H1 (cell line): ENCODE measurements at regions not wholly inside any gene's neighbourhood (a gene's known extent, or its start where the extent isn't known, plus 50 kb on each side); places are given as distances from the start of the nearest gene placed in this dataset.

Experiments
- CTCF ChIA-PET: fragments of 300-600 bp; sonication (Branson Sonifier 250); formaldehyde crosslinking; loops from one replicate; lab custom pipeline; 2021; ENCODE audit not compliant: partially characterized antibody; lab: Charles Lee
- POLR2A ChIA-PET: fragments of 300-600 bp; sonication (Branson Sonifier 250); formaldehyde crosslinking; loops from one replicate; lab custom pipeline; 2021; ENCODE audit warnings: inconsistent platforms; ENCODE audit not compliant: partially characterized antibody; lab: Charles Lee
- DNase-seq, 2 experiments: peaks; one replicate each; pipeline versions ENCODE4 v3.0.0 to v3.0.0-alpha.2; 2010 to 2022; ENCODE audit warnings: low spot score in 2 of 2, low read depth in 1 of 2, mixed read lengths in 1 of 2
- FAIRE-seq: peaks from 2 replicates; lab custom pipeline; 2011; peaks lifted over from hg19 to GRCh38; lab: Jason Lieb, UNC
- H2AFZ ChIP-seq: 2 replicates; pipeline ENCODE4 v1.8.1; 2012; ENCODE audit warnings: low read length, inconsistent platforms
- H2AK5ac ChIP-seq: 2 replicates; pipeline ENCODE4 v1.6.1; 2013; ENCODE audit warnings: low read depth, low read length
- H2BK120ac ChIP-seq: replicated peaks from 2 replicates; pipeline ENCODE3; 2013; ENCODE audit warnings: low read depth, low read length, inconsistent platforms
- H2BK12ac ChIP-seq: 2 replicates; pipeline ENCODE4 v1.6.1; 2013; ENCODE audit warnings: low read depth, low read length
- H2BK15ac ChIP-seq: 2 replicates; pipeline ENCODE4 v1.6.1; 2013; ENCODE audit warnings: low read length
- H2BK20ac ChIP-seq: 2 replicates; pipeline ENCODE4 v1.6.1; 2013; ENCODE audit warnings: low read length
- H2BK5ac ChIP-seq: 2 replicates; pipeline ENCODE4 v1.6.1; 2013; ENCODE audit warnings: low read depth, low read length
- H3K14ac ChIP-seq: 2 replicates; pipeline ENCODE4 v1.6.1; 2013; ENCODE audit warnings: inconsistent platforms; ENCODE audit not compliant: insufficient read length
- H3K18ac ChIP-seq: 2 replicates; pipeline ENCODE4 v1.6.1; 2013; ENCODE audit warnings: low read length; ENCODE audit errors: extremely low read depth
- H3K23ac ChIP-seq: 2 replicates; pipeline ENCODE4 v1.6.1; 2013; ENCODE audit warnings: inconsistent platforms; ENCODE audit not compliant: insufficient read length
- H3K23me2 ChIP-seq: 2 replicates; pipeline ENCODE4 v1.6.1; 2013; ENCODE audit warnings: low read depth, low read length
- H3K27ac ChIP-seq: 2 replicates; pipeline ENCODE4 v1.6.1; 2011; ENCODE audit warnings: low read depth, low read length, inconsistent platforms
- H3K27me3 ChIP-seq, 4 experiments: replicated peaks in 1 of 4; 1 replicate in 1 of 4; 2 replicates in 3 of 4; pipeline versions ENCODE4 v1.6.1 to v1.8.1; 2011 to 2013; ENCODE audit warnings: low read length in 3 of 4, mild to moderate bottlenecking in 3 of 4, inconsistent platforms in 2 of 4, mixed read lengths in 2 of 4, moderate library complexity in 1 of 4; ENCODE audit not compliant: control insufficient read depth in 3 of 4, insufficient read depth in 3 of 4; ENCODE audit errors: extremely low read depth in 1 of 4
- H3K36me3 ChIP-seq, 4 experiments: 2 replicates each; pipeline versions ENCODE4 v1.6.1 to v1.8.1; 2011 to 2013; ENCODE audit warnings: mild to moderate bottlenecking in 4 of 4, low read length in 3 of 4, moderate library complexity in 2 of 4, control low read depth in 1 of 4, inconsistent platforms in 1 of 4; ENCODE audit not compliant: insufficient read depth in 4 of 4, control insufficient read depth in 2 of 4
- H3K4ac ChIP-seq: replicated peaks from 2 replicates; pipeline ENCODE3; 2013; ENCODE audit warnings: low read length, low read depth, mixed read lengths, inconsistent platforms; ENCODE audit not compliant: insufficient read length
- H3K4me1 ChIP-seq, 4 experiments: replicated peaks in 1 of 4; 1 replicate in 1 of 4; 2 replicates in 3 of 4; pipeline versions ENCODE4 v1.6.1 to v1.8.1; 2011 to 2013; ENCODE audit warnings: low read length in 3 of 4, inconsistent platforms in 2 of 4, mixed read lengths in 1 of 4; ENCODE audit not compliant: insufficient read depth in 4 of 4, control insufficient read depth in 3 of 4
- H3K4me2 ChIP-seq, 2 experiments: 2 replicates each; pipeline versions ENCODE4 v1.6.1 to v1.8.1; 2011 to 2013; ENCODE audit warnings: low read depth in 2 of 2, low read length in 2 of 2, control low read depth in 1 of 2, inconsistent platforms in 1 of 2, mild to moderate bottlenecking in 1 of 2; ENCODE audit not compliant: insufficient read depth in 1 of 2
- H3K4me3 ChIP-seq, 4 experiments: fragments of 200-600, 300-600 bp in 1 of 4; sonication (generic), shearing (Covaris generic), sonication (Bioruptor Twin) in 1 of 4; 2 replicates each; pipeline versions ENCODE4 v1.5.1 to v1.8.1; 2011 to 2016; ENCODE audit warnings: low read length in 4 of 4, low read depth in 3 of 4, control low read depth in 2 of 4, inconsistent platforms in 2 of 4, mild to moderate bottlenecking in 2 of 4, mixed read lengths in 1 of 4, moderate library complexity in 1 of 4; ENCODE audit not compliant: insufficient read depth in 2 of 4; ENCODE audit errors: extremely low read depth in 1 of 4
- H3K56ac ChIP-seq: replicated peaks from 2 replicates; pipeline ENCODE3; 2013; ENCODE audit warnings: low read depth, mild to moderate bottlenecking, mixed read lengths, low read length, inconsistent platforms; ENCODE audit not compliant: insufficient read length
- H3K79me1 ChIP-seq: 2 replicates; pipeline ENCODE4 v1.6.1; 2013; ENCODE audit warnings: low read depth, low read length, control low read depth
- H3K79me2 ChIP-seq, 2 experiments: 2 replicates each; pipeline versions ENCODE4 v1.6.1 to v1.8.1; 2012 to 2013; ENCODE audit warnings: low read length in 2 of 2, mild to moderate bottlenecking in 2 of 2, inconsistent platforms in 1 of 2; ENCODE audit not compliant: insufficient read depth in 2 of 2, control insufficient read depth in 1 of 2
- H3K9ac ChIP-seq, 4 experiments: replicated peaks in 1 of 4; 1 replicate in 1 of 4; 2 replicates in 3 of 4; pipeline versions ENCODE4 v1.6.1 to v1.8.1; 2011 to 2013; ENCODE audit warnings: low read depth in 3 of 4, low read length in 3 of 4, control low read depth in 2 of 4, mild to moderate bottlenecking in 2 of 4, moderate library complexity in 2 of 4, inconsistent platforms in 1 of 4; ENCODE audit errors: extremely low read depth in 1 of 4
- H3K9me3 ChIP-seq, 2 experiments: 2 replicates each; pipeline versions ENCODE4 v1.6.1 to v1.8.1; 2012 to 2013; ENCODE audit warnings: mild to moderate bottlenecking in 2 of 2, moderate library complexity in 2 of 2, control low read depth in 1 of 2, inconsistent platforms in 1 of 2, low read depth in 1 of 2, low read length in 1 of 2, mixed read lengths in 1 of 2; ENCODE audit not compliant: insufficient read depth in 2 of 2
- H4K20me1 ChIP-seq, 2 experiments: replicated peaks in 1 of 2; 2 replicates each; pipeline versions ENCODE3 to v1.8.1; 2011 to 2013; ENCODE audit warnings: inconsistent platforms in 2 of 2, low read length in 2 of 2, mild to moderate bottlenecking in 1 of 2; ENCODE audit not compliant: insufficient read depth in 2 of 2, control insufficient read depth in 1 of 2
- H4K5ac ChIP-seq: 2 replicates; pipeline ENCODE4 v1.6.1; 2013; ENCODE audit warnings: low read length, low read depth, mixed read lengths, inconsistent platforms; ENCODE audit not compliant: insufficient read length
- H4K8ac ChIP-seq: 2 replicates; pipeline ENCODE4 v1.8.0; 2013; ENCODE audit warnings: mild to moderate bottlenecking, moderate library complexity, low read length, inconsistent platforms; ENCODE audit not compliant: insufficient read depth; ENCODE audit errors: extremely low read depth
- H4K91ac ChIP-seq: replicated peaks from 2 replicates; pipeline ENCODE3; 2013; ENCODE audit warnings: low read length, mixed read lengths, inconsistent platforms; ENCODE audit not compliant: insufficient read length
- CHD2 ChIP-seq: IDR thresholded peaks from 2 replicates; pipeline ENCODE4 v1.6.1; 2012; ENCODE audit warnings: low read length, improper control_type of control experiment
- CREB1 ChIP-seq: IDR thresholded peaks from 2 replicates; pipeline ENCODE4 v1.6.1; 2012; ENCODE audit warnings: inconsistent platforms
- JUN ChIP-seq: IDR thresholded peaks from 2 replicates; pipeline ENCODE4 v1.6.1; 2011; ENCODE audit warnings: low read depth, mild to moderate bottlenecking, improper control_type of control experiment, low read length
- JUND ChIP-seq: IDR thresholded peaks from 2 replicates; pipeline ENCODE4 v1.6.1; 2011; ENCODE audit warnings: mild to moderate bottlenecking, improper control_type of control experiment, low read length
- MAFK ChIP-seq: IDR thresholded peaks from 2 replicates; pipeline ENCODE4 v1.6.1; 2012; ENCODE audit warnings: low read depth, mild to moderate bottlenecking, improper control_type of control experiment, low read length
- MAX ChIP-seq: IDR thresholded peaks from 2 replicates; pipeline ENCODE4 v1.6.1; 2012; ENCODE audit warnings: inconsistent platforms
- ZNF274 ChIP-seq: IDR thresholded peaks from 2 replicates; pipeline ENCODE4 v1.7.0; 2012; ENCODE audit warnings: low read length, borderline replicate concordance; ENCODE audit errors: extremely low read depth
- WGBS, 2 experiments: shearing (Covaris generic) in 1 of 2; methylation state at CpG; one replicate each; pipeline versions ENCODE4 v1.1.6 to v1.1.7; 2013 to 2015; ENCODE audit warnings: low lambda C conversion rate in 2 of 2, mixed read lengths in 2 of 2, inconsistent platforms in 1 of 2, low coverage in 1 of 2, missing lambda C conversion rate in 1 of 2; ENCODE audit not compliant: insufficient replicate concordance in 2 of 2, insufficient coverage in 1 of 2, insufficient read length in 1 of 2; ENCODE audit errors: extremely low coverage in 1 of 2, missing lambda C conversion rate in 1 of 2; 5-methylcytosine and 5-hydroxymethylcytosine counted together

GRCh38 chr3:77945320-77945719, 905.4 kb downstream of the ROBO2 start:
- Histone ChIP-seq H2BK15ac (no peak overlapping the region), H4K8ac (no peak overlapping the region), H2AK5ac (no peak overlapping the region)
- TF ChIP-seq JUN = no peak
- TF ChIP-seq JUND = no peak
- no peak for TF ChIP-seq ZNF274
- no peak for TF ChIP-seq MAX
- no peak for TF ChIP-seq MAFK
- no peak for TF ChIP-seq CHD2
- no peak for TF ChIP-seq CREB1
- TF ChIP-seq, all 59 proteins: peak for 0
- Histone ChIP-seq H3K4me3 (no peak overlapping the region), H3K79me1 (no peaks in the 10 kb centered on the region), H3K9ac (no peak overlapping the region), H3K23ac (no peak overlapping the region), H2BK120ac (no peak overlapping the region), H3K9me3 (no peaks in the 10 kb centered on the region), H2BK12ac (no peak overlapping the region), H3K23me2 (no peaks in the 10 kb centered on the region), H3K79me2 (no peaks in the 10 kb centered on the region), H3K14ac (no peak overlapping the region), H2BK20ac (no peak overlapping the region), H4K91ac (no peak overlapping the region), H3K18ac (no peak overlapping the region), H3K27me3 (no peaks in the 10 kb centered on the region), H3K56ac (no peak overlapping the region), H3K4ac (no peak overlapping the region), H2BK5ac (no peak overlapping the region), H3K36me3 (no peaks in the 10 kb centered on the region), H3K4me2 (no peak overlapping the region), H4K5ac (no peak overlapping the region), H3K4me1 (no peaks in the 10 kb centered on the region), H2AFZ (no peak overlapping the region), H4K20me1 (no peaks in the 10 kb centered on the region), H3K27ac (no peak overlapping the region)
- CTCF ChIA-PET = no interaction called here
- WGBS, 2 experiments = 92% methylated on average over 3 of the region's 3 CpGs; no CpG with 5 or more reads in 1 of the 2 experiments
- FAIRE-seq = no peak
- no peak for DNase-seq
- POLR2A ChIA-PET = no interaction called here
